ENCODE measurements at regions not wholly inside any gene's neighbourhood (a gene's known extent, or its start where the extent isn't known, plus 50 kb on each side); places are given as distances from the start of the nearest gene placed in this dataset.

GRCh38 chr4:125626946-125627345, 312.2 kb downstream of the FAT4 start:
- TF ChIP-seq EZH2phosphoT487 (IDR thresholded peaks at IDR 0.05; ENCODE audit: insufficient read depth, low read depth) (no peak), EZH2 (IDR thresholded peaks at IDR 0.05; ENCODE audit: insufficient read depth, poor library complexity, severe bottlenecking) (no peak)

Measured in GM23248 (cell line).